IgD-negative memory B cell (primary cell): ENCODE measurements at regions not wholly inside any gene's neighbourhood (a gene's known extent, or its start where the extent isn't known, plus 50 kb on each side); places are given as distances from the start of the nearest gene placed in this dataset.
A peak's percentile ranks its signal among the peaks of the same experiment; 100 is the strongest.
"Not testable (repeated sequence)": the region's sequence is repeated elsewhere in the genome, so short reads cannot be mapped to it uniquely, and the experiment has no call there.

ENCODE experiments used
- H3K27ac Mint-ChIP-seq, 3 donors: one replicate each; pipeline ENCODE4 v1.8.0; 2020 to 2022; ENCODE audit warnings: mild to moderate bottlenecking in 3 of 3, mixed read lengths in 3 of 3, moderate library complexity in 1 of 3
- H3K27me3 Mint-ChIP-seq: one replicate; pipeline ENCODE4 v1.8.0; 2021; ENCODE audit warnings: mixed read lengths
- H3K36me3 Mint-ChIP-seq: one replicate; pipeline ENCODE4 v1.8.0; 2020; ENCODE audit warnings: mild to moderate bottlenecking, mixed read lengths
- H3K4me1 Mint-ChIP-seq, 3 donors: one replicate each; pipeline ENCODE4 v1.8.0; 2020 to 2022; ENCODE audit warnings: mixed read lengths in 3 of 3, mild to moderate bottlenecking in 1 of 3
- H3K4me3 Mint-ChIP-seq, 4 donors: one replicate each; pipeline ENCODE4 v1.8.0; 2020 to 2022; ENCODE audit warnings: mild to moderate bottlenecking in 4 of 4, mixed read lengths in 4 of 4, moderate library complexity in 3 of 4
- H3K9me3 Mint-ChIP-seq, 3 donors: one replicate each; pipeline ENCODE4 v1.8.0; 2020 to 2021; ENCODE audit warnings: mixed read lengths in 3 of 3, mild to moderate bottlenecking in 1 of 3

DNA sequence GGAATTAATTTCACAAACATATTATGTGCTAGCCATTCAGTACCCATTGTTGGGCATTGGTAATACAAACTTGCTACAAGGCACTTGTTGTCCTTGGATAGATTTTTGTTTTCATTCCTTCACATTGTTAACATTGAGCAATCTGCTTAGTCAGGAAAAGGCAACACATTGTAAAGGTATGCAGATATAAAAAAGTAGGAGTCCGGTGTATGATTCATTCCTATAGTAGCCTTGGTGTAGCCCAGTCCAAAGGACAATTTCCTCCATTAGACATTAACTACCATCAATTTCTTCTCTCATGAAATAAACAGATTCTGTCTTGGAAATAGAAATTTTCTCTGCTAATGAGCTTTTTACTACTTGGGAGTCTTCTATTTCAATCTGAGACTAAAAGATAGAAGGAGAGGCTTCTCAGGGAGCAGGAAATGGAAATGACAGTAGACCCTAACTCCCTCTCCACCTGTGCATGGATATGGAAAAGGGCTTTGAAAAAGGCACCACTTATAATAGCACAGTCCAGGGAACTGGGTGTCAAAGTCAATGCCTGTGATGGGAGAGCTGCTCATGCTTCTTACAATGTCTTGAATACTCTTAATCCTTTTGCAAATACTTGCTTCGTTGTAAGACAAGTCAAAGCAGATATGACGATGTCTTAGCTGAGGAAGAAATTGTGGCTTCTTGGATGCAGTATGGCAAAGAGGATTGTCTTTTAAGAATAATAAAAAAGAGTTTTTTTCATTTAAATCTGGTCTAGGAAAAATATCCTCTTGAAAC lies 369.4 kb upstream of the CITED2 start:
- no peaks in the 10 kb centered on the region for H3K4me1 Mint-ChIP-seq
- H3K27ac Mint-ChIP-seq = no peak overlapping the region
- H3K4me3 Mint-ChIP-seq = no peak overlapping the region

GRCh38 chr6:139742671-139743070 lies 368.2 kb upstream of the CITED2 start:
- Mint-ChIP-seq H3K36me3 (no peaks in the 10 kb centered on the region), H3K27ac (no peak overlapping the region), H3K4me3 (no peak overlapping the region), H3K4me1 (no peaks in the 10 kb centered on the region), H3K27me3 (no peaks in the 10 kb centered on the region), H3K9me3 (no peaks in the 10 kb centered on the region)

More for the DNA sequence above, 369.4 kb upstream of the CITED2 start:
- H3K36me3 Mint-ChIP-seq = no peaks in the 10 kb centered on the region
- H3K27me3 Mint-ChIP-seq = no peaks in the 10 kb centered on the region
- no peaks in the 10 kb centered on the region for H3K9me3 Mint-ChIP-seq

DNA sequence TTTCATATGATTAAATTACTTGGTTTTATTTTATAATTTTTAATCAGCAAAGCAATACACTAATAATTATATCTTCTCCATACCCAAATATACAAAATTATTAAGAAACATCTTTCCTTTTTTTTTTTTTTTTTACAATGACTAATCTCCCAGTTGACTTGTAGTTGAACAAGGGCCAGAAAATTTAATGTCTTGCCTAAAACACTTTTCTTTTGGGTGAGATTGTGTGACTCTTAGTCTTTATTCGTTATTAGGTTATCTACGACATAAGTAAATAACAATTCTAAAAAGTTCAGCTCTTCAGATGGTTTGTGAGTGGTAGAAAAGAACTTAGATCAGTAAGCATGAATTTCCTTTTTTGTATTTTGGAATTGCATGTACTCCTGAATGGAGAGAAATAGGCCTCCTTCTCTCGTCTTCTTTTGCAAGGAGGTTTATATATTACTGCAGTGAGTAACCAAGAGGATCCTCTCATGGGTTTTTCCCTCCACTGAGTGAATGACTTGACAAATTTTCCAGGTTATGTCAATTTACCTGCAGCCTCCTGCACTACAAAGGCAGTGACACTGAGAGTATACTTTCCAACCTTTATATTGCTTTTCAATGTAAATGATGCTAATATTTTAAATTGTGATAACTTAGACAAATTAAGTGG lies 364.5 kb upstream of the CITED2 start:
- H3K4me3 Mint-ChIP-seq = no peak overlapping the region
- H3K9me3 Mint-ChIP-seq = no peaks in the 10 kb centered on the region
- H3K27me3 Mint-ChIP-seq = no peaks in the 10 kb centered on the region
- no peaks in the 10 kb centered on the region for H3K4me1 Mint-ChIP-seq
- no peaks in the 10 kb centered on the region for H3K36me3 Mint-ChIP-seq
- H3K27ac Mint-ChIP-seq = no peak overlapping the region

GRCh38 chr6:139736325-139736906 lies 362.0 kb upstream of the CITED2 start:
- H3K27ac Mint-ChIP-seq = no peak overlapping the region
- H3K4me1 Mint-ChIP-seq = no peaks in the 10 kb centered on the region
- H3K27me3 Mint-ChIP-seq = no peaks in the 10 kb centered on the region
- no peaks in the 10 kb centered on the region for H3K9me3 Mint-ChIP-seq
- H3K4me3 Mint-ChIP-seq = no peak overlapping the region
- no peaks in the 10 kb centered on the region for H3K36me3 Mint-ChIP-seq

DNA sequence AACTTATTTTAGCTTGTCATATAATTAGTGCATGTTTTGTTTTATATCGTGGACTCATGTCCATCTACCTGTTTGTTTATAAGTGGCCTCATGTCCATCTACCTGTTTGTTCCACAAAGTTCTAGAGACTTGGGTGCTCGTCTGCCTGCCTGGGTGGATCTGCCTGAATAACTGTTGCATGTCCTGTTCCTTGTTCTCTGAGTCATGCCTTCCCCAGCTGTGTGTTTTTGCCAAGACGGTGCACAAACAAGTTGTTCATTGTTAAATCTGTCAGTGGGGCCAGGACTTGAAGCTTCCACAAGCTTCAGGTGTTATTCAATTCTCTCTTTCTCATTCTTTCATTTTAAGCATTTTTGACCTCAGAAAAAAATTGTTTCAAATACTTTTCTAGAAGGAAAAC lies 358.0 kb upstream of the CITED2 start:
- H3K36me3 Mint-ChIP-seq = no peaks in the 10 kb centered on the region
- H3K4me3 Mint-ChIP-seq = no peak overlapping the region
- no peaks in the 10 kb centered on the region for H3K27me3 Mint-ChIP-seq
- H3K9me3 Mint-ChIP-seq = no peaks in the 10 kb centered on the region
- no peak overlapping the region for H3K27ac Mint-ChIP-seq
- no peaks in the 10 kb centered on the region for H3K4me1 Mint-ChIP-seq

GRCh38 chr6:139730340-139730974 lies 356.0 kb upstream of the CITED2 start:
- Mint-ChIP-seq H3K27me3 (peaks cover 1% of the 10 kb centered on the region), H3K36me3 (no peaks in the 10 kb centered on the region), H3K9me3 (peaks cover 0 to 2% (median 0%) of the 10 kb centered on the region in 3 donors)

DNA sequence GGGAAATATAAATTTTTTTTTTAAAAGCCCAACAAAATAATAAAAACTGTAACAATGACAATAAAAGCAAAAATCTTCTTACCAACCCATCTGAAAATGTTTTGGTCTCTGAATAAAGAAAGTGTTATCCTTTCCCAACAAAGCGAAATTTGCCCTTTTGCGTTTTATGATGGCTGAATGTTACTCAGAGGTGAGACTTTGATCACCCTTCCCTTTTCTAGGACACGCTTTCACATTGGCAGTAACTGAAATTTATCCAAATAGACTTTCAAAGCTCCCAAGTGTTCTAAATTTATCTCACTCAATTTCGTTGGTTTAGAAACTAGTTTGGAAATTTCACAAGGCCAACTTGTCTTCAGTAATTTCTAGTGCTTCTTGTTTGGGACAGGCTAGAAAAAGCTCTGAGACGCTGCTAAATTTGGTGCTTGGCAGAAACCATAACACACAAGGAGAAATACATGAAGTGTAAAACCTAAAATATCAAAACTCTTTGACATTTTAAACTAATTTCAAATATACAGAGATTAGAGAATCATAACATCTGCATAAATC lies 354.5 kb upstream of the CITED2 start:
- no peaks in the 10 kb centered on the region for H3K36me3 Mint-ChIP-seq
- no peaks in the 10 kb centered on the region for H3K4me1 Mint-ChIP-seq
- H3K9me3 Mint-ChIP-seq = peaks cover 0 to 2% (median 0%) of the 10 kb centered on the region in 3 donors
- peaks cover 1% of the 10 kb centered on the region for H3K27me3 Mint-ChIP-seq
- H3K4me3 Mint-ChIP-seq = no peak overlapping the region
- H3K27ac Mint-ChIP-seq = no peak overlapping the region

More at GRCh38 chr6:139730340-139730974, 356.0 kb upstream of the CITED2 start:
- H3K4me3 Mint-ChIP-seq = no peak overlapping the region
- H3K27ac Mint-ChIP-seq = no peak overlapping the region
- H3K4me1 Mint-ChIP-seq = no peaks in the 10 kb centered on the region

- not testable (repeated sequence) for H3K27ac Mint-ChIP-seq, H3K4me1 Mint-ChIP-seq, H3K36me3 Mint-ChIP-seq, H3K4me3 Mint-ChIP-seq, H3K9me3 Mint-ChIP-seq, H3K27me3 Mint-ChIP-seq
These were observed 351.8 kb upstream of the CITED2 start for GRCh38 chr6:139726272-139726671.

GRCh38 chr6:139722530-139722929 lies 348.1 kb upstream of the CITED2 start:
- peaks cover 0 to 5% (median 5%) of the 10 kb centered on the region in 3 donors for H3K9me3 Mint-ChIP-seq
- no peak overlapping the region for H3K27ac Mint-ChIP-seq
- no peak overlapping the region for H3K4me3 Mint-ChIP-seq
- peaks cover 1% of the 10 kb centered on the region for H3K27me3 Mint-ChIP-seq
- H3K4me1 Mint-ChIP-seq = no peaks in the 10 kb centered on the region
- no peaks in the 10 kb centered on the region for H3K36me3 Mint-ChIP-seq

- Mint-ChIP-seq H3K27ac (peak overlapping the region in 1 of 3 donors; percentile 78), H3K27me3 (peaks cover 1% of the 10 kb centered on the region), H3K4me3 (no peak overlapping the region), H3K4me1 (no peaks in the 10 kb centered on the region), H3K9me3 (peaks cover 0 to 5% (median 3%) of the 10 kb centered on the region in 3 donors), H3K36me3 (no peaks in the 10 kb centered on the region)
These were observed 347.5 kb upstream of the CITED2 start for GRCh38 chr6:139721954-139722353.

DNA sequence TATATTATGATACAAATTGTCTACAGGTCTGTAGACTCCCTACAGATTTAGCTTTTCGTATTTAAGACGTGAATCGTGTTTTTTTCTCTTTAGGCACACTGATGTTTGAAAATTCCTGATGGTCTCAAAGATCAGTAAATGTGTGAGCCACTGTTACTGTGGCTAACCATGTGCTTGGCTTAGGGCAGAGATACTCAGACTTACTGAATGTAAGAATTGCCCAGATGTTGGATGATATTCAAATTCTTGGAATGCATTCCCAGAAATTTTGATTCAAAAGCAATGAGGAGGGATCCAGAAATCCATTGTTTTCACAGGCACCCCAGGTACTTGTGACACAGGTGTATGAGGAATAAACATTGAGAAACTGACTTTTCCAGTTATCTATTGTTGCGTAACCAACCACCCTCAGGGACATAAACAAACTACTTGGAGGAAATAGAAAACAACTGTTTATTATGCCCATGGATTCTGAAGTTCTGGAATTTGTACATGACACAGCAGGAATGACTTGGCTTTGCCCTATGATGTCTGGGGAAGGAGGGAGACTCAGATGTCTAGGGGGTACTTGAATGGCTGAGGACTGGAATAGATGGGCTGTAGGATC lies 339.6 kb upstream of the CITED2 start:
- no peaks in the 10 kb centered on the region for H3K36me3 Mint-ChIP-seq
- H3K27ac Mint-ChIP-seq = no peak overlapping the region
- no peak overlapping the region for H3K4me3 Mint-ChIP-seq
- H3K4me1 Mint-ChIP-seq = no peaks in the 10 kb centered on the region
- peaks cover 2% of the 10 kb centered on the region for H3K27me3 Mint-ChIP-seq
- peaks cover 0 to 4% (median 0%) of the 10 kb centered on the region in 3 donors for H3K9me3 Mint-ChIP-seq

- Mint-ChIP-seq H3K4me3 (no peak overlapping the region), H3K4me1 (no peaks in the 10 kb centered on the region), H3K36me3 (no peaks in the 10 kb centered on the region), H3K27ac (no peak overlapping the region), H3K27me3 (peaks cover 2% of the 10 kb centered on the region), H3K9me3 (peaks cover 0 to 4% (median 0%) of the 10 kb centered on the region in 3 donors)
These were observed 339.0 kb upstream of the CITED2 start for GRCh38 chr6:139713424-139713823.

- peaks cover 2% of the 10 kb centered on the region for H3K27me3 Mint-ChIP-seq
- no peak overlapping the region for H3K4me3 Mint-ChIP-seq
- no peaks in the 10 kb centered on the region for H3K36me3 Mint-ChIP-seq
- no peak overlapping the region for H3K27ac Mint-ChIP-seq
- H3K4me1 Mint-ChIP-seq = no peaks in the 10 kb centered on the region
- peaks cover 0 to 4% (median 0%) of the 10 kb centered on the region in 3 donors for H3K9me3 Mint-ChIP-seq
These were observed 338.4 kb upstream of the CITED2 start for GRCh38 chr6:139712830-139713229.

DNA sequence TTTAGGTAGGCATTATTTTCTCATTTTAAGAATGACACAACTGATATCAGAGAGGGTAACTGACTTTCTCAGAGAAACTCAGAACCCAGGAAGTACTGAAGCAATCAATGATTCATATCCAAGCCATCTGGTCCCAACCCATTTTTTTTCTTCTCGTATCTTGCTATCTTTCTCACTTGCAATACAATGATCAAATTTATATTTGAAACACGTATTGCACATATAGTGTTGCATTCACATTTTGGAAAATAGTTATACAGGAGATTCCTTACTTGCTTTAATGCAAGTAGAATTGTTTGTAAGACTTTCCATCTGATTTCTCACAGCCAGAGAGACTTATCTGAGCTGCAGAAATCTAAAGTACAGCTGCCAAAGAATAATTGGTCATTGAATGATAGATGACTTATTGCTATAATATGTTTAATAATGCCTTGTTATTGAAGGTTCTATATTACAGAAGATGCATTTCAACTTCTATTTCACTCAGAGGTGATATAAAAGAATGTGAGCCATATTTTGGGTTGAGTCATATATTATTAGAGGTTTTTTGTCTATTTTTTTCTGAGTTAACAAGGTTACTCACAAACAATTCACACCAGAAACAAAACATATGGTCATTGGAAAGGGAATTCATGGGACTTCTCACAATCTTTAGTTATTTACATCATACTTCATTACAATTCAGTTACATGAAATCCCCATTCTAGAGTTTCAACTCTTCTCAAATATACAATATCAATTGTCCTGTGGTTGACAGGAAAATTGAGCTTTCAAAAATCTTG lies 337.5 kb upstream of the CITED2 start:
- no peaks in the 10 kb centered on the region for H3K4me1 Mint-ChIP-seq
- H3K36me3 Mint-ChIP-seq = no peaks in the 10 kb centered on the region
- H3K9me3 Mint-ChIP-seq = peaks cover 0 to 4% (median 0%) of the 10 kb centered on the region in 3 donors
- H3K27ac Mint-ChIP-seq = no peak overlapping the region
- H3K4me3 Mint-ChIP-seq = no peak overlapping the region
- peaks cover 2% of the 10 kb centered on the region for H3K27me3 Mint-ChIP-seq
